ENCODE measurements at regions not wholly inside any gene's neighbourhood (a gene's known extent, or its start where the extent isn't known, plus 50 kb on each side); places are given as distances from the start of the nearest gene placed in this dataset.

GRCh38 chr18:49672853-49673252, 111.0 kb downstream of the LIPG start:
- WGBS, 2 experiments (ENCODE audit: extremely low coverage in 1 of 2, insufficient coverage in 1 of 2, insufficient read length in 1 of 2, insufficient replicate concordance in 2 of 2, low coverage in 1 of 2, low lambda C conversion rate in 2 of 2, missing lambda C conversion rate in 1 of 2): 100% methylated on average over 1 of the region's 1 CpG; no CpG with 5 or more reads in 1 of the 2 experiments
- no peak overlapping the region for H3K18ac ChIP-seq (ENCODE audit: extremely low read depth, low read length)
- TF ChIP-seq USF2 (IDR thresholded peaks at IDR 0.05; ENCODE audit: low read length): no peak
- TF ChIP-seq HDAC6 (IDR thresholded peaks at IDR 0.05; ENCODE audit: low read depth, low read length): no peak
- no peak for TF ChIP-seq KDM1A (IDR thresholded peaks at IDR 0.05; ENCODE audit: borderline replicate concordance, low read length)
- TF ChIP-seq SIRT6 (IDR thresholded peaks at IDR 0.05; ENCODE audit: low read length): no peak
- no peak for TF ChIP-seq TCF12 (IDR thresholded peaks at IDR 0.05; ENCODE audit: low read depth, low read length)
- TF ChIP-seq PHF8 (conservative IDR thresholded peaks at IDR 0.05; ENCODE audit: low read depth, low read length): no peak
- no peak for TF ChIP-seq SIN3A (conservative IDR thresholded peaks at IDR 0.05 in 1 of 2, IDR thresholded peaks at IDR 0.05 in 1 of 2; ENCODE audit: low read depth in 1 of 2, low read length in 2 of 2)
- no peak for TF ChIP-seq GABPA (IDR thresholded peaks at IDR 0.05; ENCODE audit: borderline replicate concordance, insufficient read depth, low read length)
- no peak for TF ChIP-seq RFX5 (IDR thresholded peaks at IDR 0.05; ENCODE audit: borderline replicate concordance, low read depth, low read length)
- no peak for TF ChIP-seq CEBPB (IDR thresholded peaks at IDR 0.05; ENCODE audit: low read depth, low read length)
- no peak for TF ChIP-seq EZH2 (IDR thresholded peaks at IDR 0.05; ENCODE audit: low read depth, low read length, severe bottlenecking)
- TF ChIP-seq BRCA1 (IDR thresholded peaks at IDR 0.05; ENCODE audit: low read depth, low read length): no peak
- no peak for TF ChIP-seq CBX5 (IDR thresholded peaks at IDR 0.05; ENCODE audit: low read depth, low read length)
- TF ChIP-seq EGR1 (IDR thresholded peaks at IDR 0.05; ENCODE audit: borderline replicate concordance, low read depth, low read length): no peak

More at GRCh38 chr18:49672853-49673252, 111.0 kb downstream of the LIPG start:
- Histone ChIP-seq H3K23me2 (ENCODE audit: low read depth, low read length) (no peaks in the 10 kb centered on the region), H3K56ac (replicated peaks; ENCODE audit: insufficient read length, low read depth, low read length) (no peak overlapping the region), H3K79me2 (ENCODE audit: control insufficient read depth in 1 of 2, insufficient read depth in 2 of 2, low read length in 2 of 2) (no peaks in the 10 kb centered on the region), H3K4ac (replicated peaks; ENCODE audit: insufficient read length, low read depth, low read length) (no peak overlapping the region), H2BK120ac (replicated peaks; ENCODE audit: low read depth, low read length) (no peak overlapping the region), H2BK5ac (ENCODE audit: low read depth, low read length) (no peak overlapping the region), H3K36me3 (ENCODE audit: control insufficient read depth in 2 of 4, insufficient read depth in 4 of 4, low read length in 3 of 4) (no peaks in the 10 kb centered on the region), H3K4me1 (replicated peaks in 1 of 4; ENCODE audit: control insufficient read depth in 3 of 4, insufficient read depth in 4 of 4, low read length in 3 of 4) (peaks cover 3 to 6% (median 4%) of the 10 kb centered on the region in 4 experiments; a peak in 5 of 7 replicates), H4K20me1 (replicated peaks in 1 of 2; ENCODE audit: control insufficient read depth in 1 of 2, insufficient read depth in 2 of 2, low read length in 2 of 2) (no peaks in the 10 kb centered on the region), H3K9me3 (ENCODE audit: insufficient read depth in 2 of 2, low read depth in 1 of 2, low read length in 1 of 2) (no peaks in the 10 kb centered on the region), H4K91ac (replicated peaks; ENCODE audit: insufficient read length, low read length) (no peak overlapping the region), H3K4me3 (ENCODE audit: extremely low read depth in 1 of 4, insufficient read depth in 2 of 4, low read depth in 3 of 4, low read length in 4 of 4) (no peak overlapping the region), H3K14ac (ENCODE audit: insufficient read length) (no peak overlapping the region), H3K23ac (ENCODE audit: insufficient read length) (no peak overlapping the region), H2BK15ac (ENCODE audit: low read length) (no peak overlapping the region), H2AK5ac (ENCODE audit: low read depth, low read length) (no peak overlapping the region), H2BK20ac (ENCODE audit: low read length) (no peak overlapping the region), H2BK12ac (ENCODE audit: low read depth, low read length) (no peak overlapping the region), H2AFZ (ENCODE audit: low read length) (no peak overlapping the region), H3K27ac (ENCODE audit: low read depth, low read length) (no peak overlapping the region), H4K8ac (ENCODE audit: extremely low read depth, insufficient read depth, low read length) (no peak overlapping the region; the same call in 1 of the 2 replicates), H3K79me1 (ENCODE audit: low read depth, low read length) (no peaks in the 10 kb centered on the region; the same call in 1 of the 2 replicates), H4K5ac (ENCODE audit: insufficient read length, low read depth, low read length) (no peak overlapping the region), H3K27me3 (replicated peaks in 1 of 4; ENCODE audit: control insufficient read depth in 3 of 4, extremely low read depth in 1 of 4, insufficient read depth in 3 of 4, low read length in 3 of 4) (no peaks in the 10 kb centered on the region; a peak in 1 of 7 replicates), H3K9ac (replicated peaks in 1 of 4; ENCODE audit: extremely low read depth in 1 of 4, low read depth in 3 of 4, low read length in 3 of 4) (no peak overlapping the region), H3K4me2 (ENCODE audit: insufficient read depth in 1 of 2, low read depth in 2 of 2, low read length in 2 of 2) (no peak overlapping the region)
- FAIRE-seq (no peak), DNase-seq (ENCODE audit: low read depth in 1 of 2, low spot score in 2 of 2) (no peak)
- CTCF ChIA-PET (ENCODE audit: partially characterized antibody): interaction anchor here (0.8 to 1.4 kb wide), 3 partner anchors 18 to 95 kb away, joined by 3 to 4 read pairs (median 3); no protein-coding TSS in a partner anchor
- POLR2A ChIA-PET (ENCODE audit: partially characterized antibody): no interaction called here

Data from H1 (cell line).